H9 (cell line): ENCODE measurements at regions not wholly inside any gene's neighbourhood (a gene's known extent, or its start where the extent isn't known, plus 50 kb on each side); places are given as distances from the start of the nearest gene placed in this dataset.

Experiments used
- DNase-seq: peaks from one replicate; pipeline ENCODE4 v3.0.0-alpha.2; 2017
- H2AFZ ChIP-seq: one replicate; pipeline ENCODE4 v1.6.1; 2013; ENCODE audit warnings: mild to moderate bottlenecking, low read length, control low read depth, moderate library complexity
- H2AK5ac ChIP-seq: 2 replicates; pipeline ENCODE4 v1.6.1; 2013; ENCODE audit warnings: low read length, control low read depth, mixed read lengths; ENCODE audit not compliant: insufficient read length
- H2BK120ac ChIP-seq: one replicate; pipeline ENCODE4 v1.6.1; 2013; ENCODE audit warnings: low read depth, mild to moderate bottlenecking, low read length, control low read depth, inconsistent platforms; ENCODE audit not compliant: poor library complexity, severe bottlenecking
- H2BK12ac ChIP-seq: 2 replicates; pipeline ENCODE4 v1.6.1; 2013; ENCODE audit warnings: low read length, control low read depth, mixed read lengths, low read depth; ENCODE audit not compliant: insufficient read length
- H2BK15ac ChIP-seq: 2 replicates; pipeline ENCODE4 v1.6.1; 2013; ENCODE audit warnings: low read depth, low read length, control low read depth
- H2BK20ac ChIP-seq: one replicate; pipeline ENCODE4 v1.6.1; 2013; ENCODE audit warnings: low read depth, mild to moderate bottlenecking, low read length, control low read depth, inconsistent platforms; ENCODE audit not compliant: poor library complexity, severe bottlenecking
- H2BK5ac ChIP-seq: 2 replicates; pipeline ENCODE4 v1.6.1; 2013; ENCODE audit warnings: low read length, control low read depth, mixed read lengths; ENCODE audit not compliant: insufficient read length
- H3K14ac ChIP-seq: 2 replicates; pipeline ENCODE4 v1.6.1; 2013; ENCODE audit warnings: low read length, control low read depth; ENCODE audit not compliant: insufficient read depth
- H3K18ac ChIP-seq: 2 replicates; pipeline ENCODE4 v1.6.1; 2013; ENCODE audit warnings: low read depth, mild to moderate bottlenecking, mixed read lengths, low read length, control low read depth; ENCODE audit not compliant: insufficient read length
- H3K23ac ChIP-seq: 2 replicates; pipeline ENCODE4 v1.6.1; 2013; ENCODE audit warnings: low read length, control low read depth, mixed read lengths, low read depth; ENCODE audit not compliant: insufficient read length
- H3K23me2 ChIP-seq: 2 replicates; pipeline ENCODE4 v1.6.1; 2013; ENCODE audit warnings: low read depth, mild to moderate bottlenecking, mixed read lengths, low read length, control low read depth; ENCODE audit not compliant: insufficient read length, poor library complexity, severe bottlenecking
- H3K27ac ChIP-seq: 2 replicates; pipeline ENCODE4 v1.5.1; 2013; ENCODE audit warnings: low read length, control low read depth, mixed read lengths, low read depth; ENCODE audit not compliant: insufficient read length
- H3K27me3 ChIP-seq: 2 replicates; pipeline ENCODE4 v1.6.1; 2013; ENCODE audit warnings: low read length, control low read depth, inconsistent platforms; ENCODE audit not compliant: insufficient read depth
- H3K4ac ChIP-seq: 2 replicates; pipeline ENCODE4 v1.6.1; 2013; ENCODE audit warnings: low read depth, mild to moderate bottlenecking, control low read depth, inconsistent platforms, low read length, moderate library complexity
- H3K4me1 ChIP-seq: 2 replicates; pipeline ENCODE4 v1.6.1; 2013; ENCODE audit warnings: low read length, control low read depth, inconsistent platforms; ENCODE audit not compliant: insufficient read depth
- H3K4me2 ChIP-seq: 2 replicates; pipeline ENCODE4 v1.6.1; 2013; ENCODE audit warnings: low read length, control low read depth, mixed read lengths; ENCODE audit not compliant: insufficient read length, insufficient read depth
- H3K56ac ChIP-seq: 2 replicates; pipeline ENCODE4 v1.6.1; 2013; ENCODE audit warnings: low read depth, mild to moderate bottlenecking, mixed read lengths, low read length, control low read depth; ENCODE audit not compliant: insufficient read length
- H3K79me1 ChIP-seq: 2 replicates; pipeline ENCODE4 v1.6.1; 2013; ENCODE audit warnings: low read depth, mild to moderate bottlenecking, moderate library complexity, low read length, control low read depth, inconsistent platforms; ENCODE audit not compliant: insufficient read depth, poor library complexity, severe bottlenecking
- H3K79me2 ChIP-seq: 2 replicates; pipeline ENCODE4 v1.6.1; 2013; ENCODE audit warnings: low read length, control low read depth, inconsistent platforms; ENCODE audit not compliant: insufficient read depth
- H3K9ac ChIP-seq: 2 replicates; pipeline ENCODE4 v1.6.1; 2013; ENCODE audit warnings: low read length, control low read depth, mixed read lengths; ENCODE audit not compliant: insufficient read length; ENCODE audit errors: extremely low read depth
- H3K9me3 ChIP-seq: one replicate; pipeline ENCODE4 v1.6.1; 2013; ENCODE audit warnings: low read depth, low read length, inconsistent platforms; ENCODE audit not compliant: control insufficient read depth
- H3T11ph ChIP-seq: one replicate; pipeline ENCODE4 v1.6.1; 2013; ENCODE audit warnings: mild to moderate bottlenecking, low read length, control low read depth, inconsistent platforms
- H4K20me1 ChIP-seq: one replicate; pipeline ENCODE4 v1.6.1; 2013; ENCODE audit not compliant: control insufficient read depth, insufficient read length, insufficient read depth
- H4K5ac ChIP-seq: 2 replicates; pipeline ENCODE4 v1.6.1; 2013; ENCODE audit warnings: low read depth, mild to moderate bottlenecking, mixed read lengths, low read length, control low read depth; ENCODE audit not compliant: insufficient read length
- H4K8ac ChIP-seq: replicated peaks from 2 replicates; pipeline ENCODE4 v1.6.1; 2013; ENCODE audit warnings: low read length, control low read depth, mixed read lengths, low read depth; ENCODE audit not compliant: insufficient read length
- H4K91ac ChIP-seq: 2 replicates; pipeline ENCODE4 v1.6.1; 2013; ENCODE audit warnings: low read depth, mild to moderate bottlenecking, moderate library complexity, mixed read lengths, low read length, control low read depth; ENCODE audit not compliant: insufficient read length
- H3K27ac Mint-ChIP-seq, 3 experiments: 2 replicates in 2 of 3; 3 replicates in 1 of 3; pipeline ENCODE4 v1.8.0; 2020 to 2021; ENCODE audit warnings: mixed read lengths in 3 of 3, mild to moderate bottlenecking in 1 of 3, moderate library complexity in 1 of 3
- H3K27me3 Mint-ChIP-seq: 2 replicates; pipeline ENCODE4 v1.8.0; 2021; ENCODE audit warnings: low read depth, mild to moderate bottlenecking, moderate library complexity, mixed read lengths
- H3K36me3 Mint-ChIP-seq, 3 experiments: 2 replicates in 2 of 3; 3 replicates in 1 of 3; pipeline ENCODE4 v1.8.0; 2020 to 2021; ENCODE audit warnings: low read depth in 3 of 3, mixed read lengths in 3 of 3; ENCODE audit not compliant: insufficient read depth in 1 of 3
- H3K4me1 Mint-ChIP-seq, 2 experiments: 2 replicates each; pipeline ENCODE4 v1.8.0; 2020; ENCODE audit warnings: mixed read lengths in 2 of 2
- H3K4me3 Mint-ChIP-seq, 2 experiments: 2 replicates in 1 of 2; 3 replicates in 1 of 2; pipeline ENCODE4 v1.8.0; 2020 to 2021; ENCODE audit warnings: mild to moderate bottlenecking in 2 of 2, mixed read lengths in 2 of 2, moderate library complexity in 1 of 2
- H3K9me3 Mint-ChIP-seq, 2 experiments: 2 replicates in 1 of 2; 3 replicates in 1 of 2; pipeline ENCODE4 v1.8.0; 2020; ENCODE audit warnings: mild to moderate bottlenecking in 2 of 2, mixed read lengths in 2 of 2, moderate library complexity in 1 of 2
- TF ChIP-seq, protein P1 (sequence below): fragments of 200-600 bp; sonication (generic); conservative IDR thresholded peaks from 3 replicates; pipeline ENCODE4 v1.8.0; 2021; ENCODE audit warnings: antibody characterized with exemption, mild to moderate bottlenecking

DNA sequence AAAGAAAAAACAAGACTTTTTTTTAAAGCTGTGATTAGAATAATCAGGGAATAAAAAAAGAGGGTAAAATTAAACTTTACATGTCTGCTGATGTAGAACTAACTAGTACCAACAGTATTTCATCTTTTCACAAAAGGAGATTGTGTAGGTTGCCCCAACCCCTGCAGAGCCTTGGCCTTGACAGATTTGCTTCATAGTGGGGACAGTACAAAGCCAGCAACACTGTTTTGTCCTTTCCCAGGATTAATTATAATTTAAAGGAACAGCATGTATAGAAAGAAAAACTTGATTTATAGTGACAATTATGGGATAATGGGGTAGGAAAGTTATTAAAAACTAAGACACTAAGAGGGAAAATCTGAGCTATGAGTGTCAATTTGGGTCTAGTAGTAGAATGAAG is 604.0 kb downstream of the GALC start:
- Histone ChIP-seq H2BK120ac (no peak overlapping the region), H3K4ac (no peak overlapping the region), H4K20me1 (no peaks in the 10 kb centered on the region), H3K4me2 (no peak overlapping the region), H3K56ac (no peak overlapping the region), H2BK12ac (no peak overlapping the region), H3K23me2 (no peaks in the 10 kb centered on the region), H2BK15ac (no peak overlapping the region), H2AFZ (no peak overlapping the region), H3K27me3 (no peaks in the 10 kb centered on the region), H2BK5ac (no peak overlapping the region), H2BK20ac (no peak overlapping the region), H3K9ac (no peak overlapping the region), H4K5ac (no peak overlapping the region), H4K8ac (no peak overlapping the region), H3K79me2 (no peaks in the 10 kb centered on the region), H3K18ac (no peak overlapping the region), H2AK5ac (no peak overlapping the region), H3K14ac (no peak overlapping the region), H3K79me1 (no peaks in the 10 kb centered on the region), H3K23ac (no peak overlapping the region), H3K4me1 (no peaks in the 10 kb centered on the region), H4K91ac (no peak overlapping the region), H3T11ph (no peak overlapping the region), H3K27ac (no peak overlapping the region), H3K9me3 (no peaks in the 10 kb centered on the region)
- TF ChIP-seq, protein P1, sequence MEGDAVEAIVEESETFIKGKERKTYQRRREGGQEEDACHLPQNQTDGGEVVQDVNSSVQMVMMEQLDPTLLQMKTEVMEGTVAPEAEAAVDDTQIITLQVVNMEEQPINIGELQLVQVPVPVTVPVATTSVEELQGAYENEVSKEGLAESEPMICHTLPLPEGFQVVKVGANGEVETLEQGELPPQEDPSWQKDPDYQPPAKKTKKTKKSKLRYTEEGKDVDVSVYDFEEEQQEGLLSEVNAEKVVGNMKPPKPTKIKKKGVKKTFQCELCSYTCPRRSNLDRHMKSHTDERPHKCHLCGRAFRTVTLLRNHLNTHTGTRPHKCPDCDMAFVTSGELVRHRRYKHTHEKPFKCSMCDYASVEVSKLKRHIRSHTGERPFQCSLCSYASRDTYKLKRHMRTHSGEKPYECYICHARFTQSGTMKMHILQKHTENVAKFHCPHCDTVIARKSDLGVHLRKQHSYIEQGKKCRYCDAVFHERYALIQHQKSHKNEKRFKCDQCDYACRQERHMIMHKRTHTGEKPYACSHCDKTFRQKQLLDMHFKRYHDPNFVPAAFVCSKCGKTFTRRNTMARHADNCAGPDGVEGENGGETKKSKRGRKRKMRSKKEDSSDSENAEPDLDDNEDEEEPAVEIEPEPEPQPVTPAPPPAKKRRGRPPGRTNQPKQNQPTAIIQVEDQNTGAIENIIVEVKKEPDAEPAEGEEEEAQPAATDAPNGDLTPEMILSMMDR: no peak
- H3K27me3 Mint-ChIP-seq: no peaks in the 10 kb centered on the region
- DNase-seq: no peak
- no peaks in the 10 kb centered on the region for H3K36me3 Mint-ChIP-seq
- H3K27ac Mint-ChIP-seq: no peak overlapping the region
- H3K9me3 Mint-ChIP-seq: no peaks in the 10 kb centered on the region; a peak in 2 of 5 replicates
- no peaks in the 10 kb centered on the region for H3K4me1 Mint-ChIP-seq
- no peak overlapping the region for H3K4me3 Mint-ChIP-seq
